T-helper 2 cell (primary cell): ENCODE measurements at regions not wholly inside any gene's neighbourhood (a gene's known extent, or its start where the extent isn't known, plus 50 kb on each side); places are given as distances from the start of the nearest gene placed in this dataset.
"Not testable (repeated sequence)": the region's sequence is repeated elsewhere in the genome, so short reads cannot be mapped to it uniquely, and the experiment has no call there.

Source experiments
- DNase-seq, 5 experiments: peaks; one replicate each; pipeline versions ENCODE4 v3.0.0 to v3.0.0-alpha.2; 2012 to 2022

DNA sequence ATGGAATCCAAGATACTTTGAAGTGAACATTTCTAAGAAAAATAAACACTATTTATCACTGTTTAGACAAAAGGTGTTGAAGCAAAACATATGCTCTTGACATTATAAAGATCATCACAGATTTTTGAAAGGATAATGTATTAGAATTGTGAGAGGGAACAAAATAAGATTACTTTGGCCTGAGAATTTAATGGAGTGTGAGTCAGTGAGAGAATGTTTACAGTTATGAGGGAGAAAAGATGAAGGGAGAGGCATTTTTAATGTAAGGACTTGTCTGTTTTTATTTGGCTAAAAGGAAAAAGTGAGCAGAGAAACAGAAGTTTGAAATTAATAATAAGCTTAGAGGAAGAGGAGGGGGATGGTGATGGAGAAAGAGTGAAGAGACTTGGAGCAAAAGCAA lies 1010.1 kb downstream of the EFNA5 start:
- no peak for DNase-seq

DNA sequence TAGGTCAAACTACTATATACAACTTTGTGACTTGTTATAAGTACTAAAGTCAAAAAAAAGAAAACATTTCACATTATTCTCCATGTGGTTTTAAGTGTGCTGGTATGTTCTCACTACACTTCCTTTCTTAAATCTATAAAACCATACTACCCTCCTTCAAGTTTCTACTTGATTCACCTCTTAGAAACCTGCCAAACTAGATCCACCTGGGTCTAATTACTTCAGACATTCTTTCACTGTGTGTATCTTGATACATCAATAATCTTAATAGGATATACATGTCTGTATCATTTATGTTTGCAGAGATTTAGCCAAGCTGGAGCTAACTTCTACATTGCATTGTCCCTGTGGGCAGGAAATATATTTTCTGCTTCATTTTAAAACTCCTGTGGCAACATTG lies 1012.6 kb downstream of the EFNA5 start:
- DNase-seq: no peak

DNA sequence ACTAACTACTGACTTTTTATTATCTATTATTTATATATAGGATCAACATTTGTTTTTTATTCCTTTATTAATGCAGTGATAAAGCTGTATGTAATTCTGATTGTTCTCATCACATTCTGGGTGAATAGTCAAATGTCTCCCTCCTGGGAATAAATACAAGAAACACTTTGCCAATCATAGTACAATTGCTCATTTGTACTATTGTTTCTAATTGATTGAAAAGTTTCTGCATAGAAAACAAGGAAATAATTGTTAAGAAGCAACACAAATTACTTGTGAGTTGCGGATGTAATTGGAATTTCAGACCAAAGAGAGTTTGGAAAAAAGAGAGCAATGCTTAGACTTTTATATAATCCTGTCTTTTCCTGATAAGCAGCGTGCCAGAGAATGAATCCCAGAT lies 1013.9 kb downstream of the EFNA5 start:
- no peak for DNase-seq

DNA sequence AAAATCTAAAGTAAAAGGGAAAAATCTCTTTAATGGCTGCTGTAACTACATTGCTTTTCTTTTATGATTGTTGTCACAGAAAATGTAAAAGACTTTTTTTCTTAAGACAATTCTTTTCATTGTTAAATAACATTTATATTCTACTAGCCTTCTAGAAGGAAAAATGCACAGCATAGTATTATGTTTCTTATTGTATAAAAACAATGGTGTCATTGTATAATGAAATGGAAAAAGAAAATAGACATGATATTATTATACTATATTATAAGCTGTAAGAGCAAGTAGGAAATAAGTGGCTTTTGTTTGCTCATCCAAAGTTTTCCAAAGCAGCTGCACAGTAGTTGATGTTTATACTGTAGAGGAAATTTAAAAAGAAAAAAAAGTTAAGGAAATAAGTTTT lies 1021.7 kb downstream of the EFNA5 start:
- DNase-seq: no peak

DNA sequence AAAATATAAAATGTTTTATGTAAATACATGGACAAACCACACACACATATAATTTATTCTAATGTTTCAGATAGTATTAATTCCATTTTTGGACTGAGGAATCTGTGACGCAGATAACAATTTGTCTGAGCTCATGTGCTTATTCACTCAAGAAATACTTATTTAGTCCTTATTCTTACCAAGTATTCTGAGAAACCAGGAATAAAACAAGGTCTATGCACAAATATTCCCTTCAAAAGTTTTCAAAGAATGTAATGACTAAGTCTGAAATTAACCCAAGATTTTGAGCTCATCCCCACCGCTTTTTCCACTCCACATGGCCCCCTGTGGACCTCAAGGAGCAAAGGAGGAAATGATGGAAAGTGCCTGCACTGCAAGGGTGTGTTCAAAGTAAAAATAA lies 1022.3 kb downstream of the EFNA5 start:
- no peak for DNase-seq

DNA sequence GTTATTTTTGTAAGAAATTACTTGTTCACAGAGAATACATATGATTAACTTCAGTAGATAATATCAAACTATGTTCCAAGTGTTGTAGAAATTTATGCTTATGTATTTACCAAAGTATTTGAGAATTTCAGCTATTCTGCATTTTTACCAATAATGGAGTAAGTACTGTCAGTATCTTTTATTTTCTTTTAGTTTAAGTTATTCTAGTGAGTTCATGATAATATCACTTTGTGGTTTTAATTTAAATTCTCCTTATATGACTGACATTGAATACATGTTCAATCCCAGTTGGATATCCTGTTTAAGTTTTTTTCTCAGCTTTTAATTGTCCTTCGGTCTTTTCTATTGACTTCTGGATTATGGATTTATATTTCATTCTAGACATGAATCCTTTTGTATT lies 1024.6 kb downstream of the EFNA5 start:
- no peak for DNase-seq

DNA sequence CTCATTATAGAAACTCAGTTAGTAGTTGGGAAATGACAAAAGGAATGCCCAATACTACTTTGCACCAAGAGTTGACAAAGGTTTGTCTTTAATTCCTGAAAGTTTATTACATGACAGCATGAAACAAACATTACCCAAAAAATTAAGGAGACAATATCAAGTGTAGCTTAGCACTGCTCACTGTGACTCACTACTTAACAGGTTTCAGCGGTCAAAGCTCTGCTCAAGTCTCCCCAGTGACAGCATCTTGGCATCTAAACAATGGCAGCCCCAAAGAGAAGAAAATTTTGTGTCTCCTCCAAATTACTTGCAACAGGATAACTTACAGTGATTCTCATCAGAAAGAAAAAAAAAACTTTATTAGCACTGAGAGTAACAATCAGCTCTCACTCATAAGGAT lies 1030.2 kb downstream of the EFNA5 start:
- DNase-seq: no peak

DNA sequence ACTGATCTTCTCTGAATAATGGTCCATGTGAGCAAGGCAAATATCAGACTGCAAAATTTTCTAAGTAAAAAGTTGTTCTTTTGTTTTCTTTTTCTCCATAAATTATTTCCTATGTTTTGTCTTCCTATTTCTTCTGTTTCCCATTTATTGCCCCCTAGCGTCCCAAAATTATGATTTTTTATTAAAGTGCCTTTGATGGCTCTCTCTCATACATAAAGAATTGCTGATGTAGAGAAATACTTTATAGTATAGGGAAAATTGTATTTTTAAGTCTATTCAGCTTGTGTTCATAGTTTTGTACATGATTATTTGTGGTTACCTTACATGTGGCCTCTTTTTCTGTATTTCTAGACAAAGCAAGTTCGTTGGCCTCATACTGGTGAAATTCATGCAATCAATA lies 1031.2 kb downstream of the EFNA5 start:
- no peak for DNase-seq

DNA sequence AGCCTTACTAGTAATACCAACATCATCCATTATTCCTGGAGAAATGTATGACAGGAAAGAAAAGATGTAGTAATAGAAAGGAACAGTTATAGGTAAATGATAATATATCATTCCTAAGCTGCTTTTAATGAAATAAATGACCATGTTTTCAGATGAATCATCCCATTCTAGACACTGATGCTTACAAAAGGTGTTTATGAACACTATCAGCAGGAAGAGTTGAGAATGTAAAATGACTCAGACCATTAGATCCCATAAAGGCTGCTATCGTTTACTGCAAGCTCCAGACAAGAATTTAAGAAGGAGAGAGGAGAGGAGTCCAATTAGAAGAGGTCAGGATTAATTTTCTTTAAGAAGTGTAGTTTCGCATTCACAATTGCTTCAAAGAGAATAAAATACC lies 1033.5 kb downstream of the EFNA5 start:
- DNase-seq: no peak

DNA sequence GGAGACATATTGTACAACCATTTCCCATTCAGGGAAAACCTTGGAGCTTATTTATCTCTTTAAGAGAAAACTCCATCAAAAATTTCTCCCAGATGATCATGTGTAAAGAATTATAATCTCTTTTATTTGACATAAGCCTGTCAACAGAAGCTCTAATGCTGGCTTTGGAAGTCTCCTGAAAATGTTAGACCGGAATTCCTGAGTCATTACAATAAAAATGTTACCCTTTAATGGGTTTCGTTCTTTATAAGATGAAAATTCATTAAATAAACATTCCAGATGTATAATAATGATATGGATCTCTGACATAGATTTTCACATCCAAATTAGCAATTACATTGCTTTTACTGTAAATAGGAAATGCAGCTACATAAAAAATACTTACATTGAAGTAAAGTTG lies 1036.4 kb downstream of the EFNA5 start:
- no peak for DNase-seq

DNA sequence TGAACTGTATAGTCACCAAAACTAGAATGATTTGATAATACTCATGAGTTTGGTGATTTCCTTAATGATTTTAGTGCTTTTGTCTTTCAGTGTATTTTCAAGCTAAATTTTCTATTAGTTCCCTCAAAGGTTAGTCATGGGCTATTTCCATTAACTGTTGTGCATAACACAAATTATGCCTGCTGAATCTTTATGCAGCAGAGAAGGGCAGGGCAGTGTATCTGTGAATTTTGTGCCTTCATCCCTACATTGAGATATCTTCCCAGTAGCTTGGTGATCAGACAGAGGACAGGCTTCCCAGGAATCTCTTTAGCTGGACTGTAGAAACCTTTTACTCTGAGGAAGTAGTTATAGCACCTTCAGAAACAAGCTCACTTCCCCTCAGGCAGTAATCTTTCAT lies 1036.9 kb downstream of the EFNA5 start:
- DNase-seq: no peak

DNA sequence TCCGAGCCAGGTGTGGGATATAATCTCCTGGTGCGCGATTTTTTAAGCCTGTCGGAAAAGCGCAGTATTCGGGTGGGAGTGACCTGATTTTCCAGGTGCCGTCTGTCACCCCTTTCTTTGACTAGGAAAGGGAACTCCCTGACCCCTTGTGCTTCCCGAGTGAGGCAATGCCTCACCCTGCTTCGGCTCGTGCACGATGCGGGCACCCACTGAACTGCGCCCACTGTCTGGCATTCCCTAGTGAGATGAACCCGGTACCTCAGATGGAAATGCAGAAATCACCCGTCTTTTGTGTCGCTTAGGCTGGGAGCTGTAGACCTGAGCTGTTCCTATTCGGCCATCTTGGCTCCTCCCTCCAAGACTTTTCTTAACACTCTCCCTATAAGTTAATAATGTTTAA lies 1042.3 kb downstream of the EFNA5 start:
- not testable (repeated sequence) for DNase-seq

DNA sequence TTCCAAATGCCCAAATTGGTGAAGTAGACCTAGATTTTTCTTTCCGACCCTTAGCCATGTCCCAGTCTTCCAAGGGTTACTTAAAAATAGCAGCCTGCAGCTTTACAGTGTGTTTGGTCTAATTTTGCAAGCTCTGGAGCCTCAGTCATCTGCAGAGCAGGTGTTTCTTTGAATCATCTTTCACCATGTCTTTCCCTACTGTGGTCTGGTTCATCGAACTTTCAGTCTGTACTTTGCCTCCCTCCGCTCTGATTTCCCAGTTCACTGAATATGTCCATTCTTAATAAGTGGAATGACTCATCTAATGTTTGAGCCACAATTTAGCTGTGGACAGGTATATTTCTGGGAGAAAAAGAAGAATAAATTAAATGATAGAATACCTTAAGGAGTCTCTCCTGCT lies 1060.7 kb downstream of the EFNA5 start:
- DNase-seq: no peak

DNA sequence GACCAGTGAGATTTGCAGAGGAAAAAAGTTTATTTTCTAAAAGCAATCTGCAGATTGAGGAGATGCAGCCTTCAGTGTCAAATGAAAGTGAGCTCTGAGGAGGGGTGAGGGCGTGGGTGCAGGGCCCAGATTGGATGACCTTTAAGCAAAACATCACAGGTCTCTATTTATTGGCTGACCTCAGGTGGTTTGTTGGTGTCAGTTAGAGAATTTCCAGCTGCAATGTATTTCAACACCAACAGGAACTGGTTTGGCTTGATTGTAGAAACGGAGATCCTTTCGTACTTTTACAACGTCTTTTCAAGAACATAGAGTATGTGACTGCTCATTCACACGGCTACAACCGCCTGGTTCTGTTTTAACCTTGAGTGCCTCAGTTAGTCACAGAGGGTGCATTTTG lies 1069.1 kb downstream of the EFNA5 start:
- no peak for DNase-seq

DNA sequence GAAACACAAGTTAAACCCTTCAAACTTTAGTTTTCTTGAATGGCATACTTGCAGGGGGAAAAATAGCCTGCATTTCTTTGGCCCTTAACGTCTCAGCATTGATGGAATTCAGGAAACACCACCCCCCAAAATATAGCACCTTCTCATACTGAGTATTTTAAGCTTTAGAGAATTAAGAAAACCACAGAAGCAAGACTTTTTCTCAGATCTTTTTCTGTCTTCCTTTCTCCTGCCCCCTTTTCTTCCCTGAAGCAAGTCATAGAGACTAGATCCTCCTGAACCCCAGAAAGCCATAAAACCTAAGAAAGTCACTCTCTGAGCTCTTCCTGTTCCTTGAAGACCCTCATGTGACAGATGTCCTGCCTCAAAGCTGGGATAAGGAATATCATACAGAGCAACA lies 1069.9 kb downstream of the EFNA5 start:
- DNase-seq: no peak

DNA sequence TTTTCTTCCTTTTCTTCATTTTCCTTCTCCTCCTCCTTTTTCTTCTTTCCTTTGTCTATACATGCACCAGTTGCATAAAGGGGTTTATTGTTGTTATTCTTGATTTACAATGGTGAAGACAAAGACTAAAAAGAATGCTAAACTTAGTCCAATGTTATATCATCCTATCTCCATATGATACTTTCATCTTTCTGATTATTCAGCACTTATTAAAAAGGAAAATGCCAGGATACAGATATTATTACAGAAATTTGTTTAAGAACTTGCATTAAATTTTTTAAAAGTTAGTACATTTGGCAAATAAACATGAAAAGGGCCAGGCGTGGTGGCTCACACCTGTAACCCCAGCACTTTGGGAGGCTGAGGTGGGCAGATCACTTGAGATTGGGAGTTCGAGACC lies 1074.9 kb downstream of the EFNA5 start:
- DNase-seq: no peak

DNA sequence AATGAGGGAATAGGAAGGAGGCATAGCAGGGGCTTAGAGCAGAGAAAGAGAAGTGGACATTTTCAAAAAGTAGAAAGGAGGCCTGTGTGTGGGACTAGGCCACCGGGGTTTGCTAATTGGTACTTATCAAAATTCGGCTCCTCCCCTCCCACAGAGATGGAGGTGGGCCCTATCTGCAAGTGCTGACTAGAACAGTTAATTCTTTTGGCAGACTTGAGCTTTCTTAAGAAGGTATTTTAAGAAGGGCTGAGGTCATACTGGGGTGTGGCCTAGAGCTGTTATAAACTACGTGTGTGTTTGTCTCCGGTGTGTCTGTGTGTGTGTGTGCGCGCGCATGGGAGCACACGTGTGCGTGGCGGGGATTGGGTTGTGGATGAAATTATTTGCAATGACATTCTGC lies 1086.5 kb downstream of the EFNA5 start:
- no peak for DNase-seq

DNA sequence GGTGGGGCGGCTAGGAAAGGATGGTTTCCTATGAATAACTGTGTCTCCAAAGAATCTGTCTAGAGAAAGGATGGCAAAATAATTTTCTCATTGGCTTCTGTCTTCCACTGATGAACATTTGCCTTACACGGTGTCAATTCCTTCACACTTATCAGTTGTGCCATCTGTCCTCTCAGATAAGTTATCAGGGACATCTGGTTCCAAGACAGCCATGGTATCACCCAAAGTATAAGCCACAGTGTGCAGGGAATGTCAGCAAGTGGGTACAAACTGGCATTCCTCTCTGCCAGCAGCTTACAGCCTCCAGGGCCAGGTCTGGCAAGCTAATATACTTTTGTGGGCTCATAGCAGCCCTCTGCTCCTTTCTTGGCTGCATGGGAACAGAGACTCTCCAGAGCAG lies 1092.0 kb downstream of the EFNA5 start:
- DNase-seq: no peak

DNA sequence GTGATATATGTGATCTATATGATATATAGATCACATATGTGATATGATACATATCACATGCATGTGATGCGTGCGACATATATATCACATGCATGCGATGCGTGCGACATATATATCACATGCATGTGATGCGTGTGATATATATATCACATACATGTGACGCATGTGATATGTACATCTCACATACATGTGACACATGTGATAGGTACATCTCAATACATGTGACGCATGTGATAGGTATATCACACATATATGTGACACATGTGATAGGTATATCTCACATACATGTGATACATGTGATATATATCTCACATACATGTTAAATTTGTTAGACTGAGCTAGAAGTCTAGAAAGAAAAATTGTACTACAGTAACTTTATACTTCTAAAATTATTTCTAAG lies 1095.9 kb downstream of the EFNA5 start:
- DNase-seq: no peak

DNA sequence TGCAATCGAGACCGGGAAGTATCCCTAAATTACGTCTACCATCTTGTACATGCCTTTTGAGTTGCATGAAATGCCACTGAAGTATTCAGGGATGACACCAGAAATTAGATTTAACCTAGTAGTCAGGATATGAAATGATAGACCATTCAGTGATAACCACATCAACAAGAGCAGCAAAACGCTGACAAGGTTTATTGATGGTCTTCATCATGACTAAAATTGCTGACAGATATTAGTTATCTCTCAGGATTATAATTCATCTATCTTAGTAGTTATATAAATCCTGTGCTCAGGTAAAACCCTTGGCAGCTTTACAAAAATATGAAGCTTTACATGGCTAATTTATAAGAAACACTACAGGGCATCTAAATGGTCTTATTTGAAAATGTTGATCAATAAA lies 1104.7 kb downstream of the EFNA5 start:
- no peak for DNase-seq

DNA sequence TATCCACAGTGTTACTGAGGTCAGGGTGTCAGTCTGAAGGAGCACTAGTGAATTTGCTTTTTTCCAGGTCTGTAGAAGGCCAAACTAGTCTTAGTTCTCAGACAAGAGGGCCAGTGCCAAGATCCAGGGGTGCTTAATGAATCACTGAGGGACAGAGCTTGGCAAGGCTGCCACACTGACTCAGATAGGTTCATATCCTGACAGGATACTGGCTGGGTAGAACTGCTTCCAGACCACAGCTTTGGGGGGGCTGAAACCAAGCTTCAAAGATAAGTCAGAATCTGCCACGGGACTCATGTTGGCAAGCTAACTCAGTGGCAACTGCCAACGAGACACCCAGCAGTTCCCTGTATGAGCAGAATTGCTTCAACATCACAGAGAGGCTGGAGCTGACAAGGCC lies 1125.4 kb downstream of the EFNA5 start:
- no peak for DNase-seq

DNA sequence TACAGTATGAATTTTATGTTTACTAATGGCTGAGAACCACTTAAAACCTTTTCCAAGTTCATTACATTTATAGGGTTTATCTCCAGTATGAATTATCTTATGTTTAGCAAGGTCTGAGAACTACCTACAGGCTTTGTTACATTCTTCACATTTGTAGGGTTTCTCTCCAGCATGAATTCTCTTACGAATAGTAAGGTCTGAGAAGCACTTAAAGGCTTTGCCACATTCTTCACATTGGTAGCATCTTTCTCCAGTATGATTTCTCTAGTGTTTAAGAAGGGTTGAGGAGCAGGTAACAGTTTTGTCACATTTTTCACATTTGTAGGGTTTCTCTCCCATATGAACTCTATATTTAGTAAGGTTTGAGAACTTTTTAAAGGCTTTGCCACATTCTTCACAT lies 1127.4 kb downstream of the EFNA5 start:
- DNase-seq: no peak

DNA sequence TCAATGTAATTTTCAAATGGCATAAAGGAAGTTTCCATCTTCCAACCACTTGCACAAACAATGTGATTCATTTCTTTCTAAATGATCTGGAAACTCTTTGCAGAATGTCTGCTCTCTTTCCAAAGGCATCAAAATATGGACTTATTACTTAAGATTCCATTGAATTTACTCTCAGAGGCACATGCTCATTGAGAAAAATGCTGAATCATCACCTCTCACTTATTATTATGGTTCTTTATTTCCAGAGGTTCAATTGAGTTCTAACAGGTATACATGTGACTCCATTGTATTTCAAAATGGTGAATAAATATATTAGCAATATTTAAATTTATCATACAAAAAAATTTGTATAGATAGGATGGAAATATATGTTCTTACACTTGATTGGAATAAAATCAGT lies 1140.6 kb downstream of the EFNA5 start:
- DNase-seq: no peak

DNA sequence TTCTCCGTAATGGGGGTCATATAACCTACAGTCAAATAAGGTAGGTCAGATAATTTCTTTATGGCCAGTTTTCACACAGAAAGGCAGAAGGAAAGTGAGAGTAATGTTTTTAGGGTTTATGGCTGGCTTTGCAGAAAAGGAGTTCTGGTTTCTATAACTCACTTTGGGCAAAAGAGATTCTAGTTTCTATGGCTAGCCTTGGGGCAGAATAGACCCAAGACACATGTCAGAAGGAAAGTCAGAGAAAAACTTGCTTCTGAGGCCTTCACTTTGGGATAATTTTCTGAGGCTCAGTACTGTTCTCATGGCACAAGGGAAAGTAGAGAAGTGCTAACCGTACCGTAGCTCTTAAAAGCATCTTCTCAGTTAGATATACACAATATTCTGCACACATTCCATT lies 1145.3 kb downstream of the EFNA5 start:
- no peak for DNase-seq

DNA sequence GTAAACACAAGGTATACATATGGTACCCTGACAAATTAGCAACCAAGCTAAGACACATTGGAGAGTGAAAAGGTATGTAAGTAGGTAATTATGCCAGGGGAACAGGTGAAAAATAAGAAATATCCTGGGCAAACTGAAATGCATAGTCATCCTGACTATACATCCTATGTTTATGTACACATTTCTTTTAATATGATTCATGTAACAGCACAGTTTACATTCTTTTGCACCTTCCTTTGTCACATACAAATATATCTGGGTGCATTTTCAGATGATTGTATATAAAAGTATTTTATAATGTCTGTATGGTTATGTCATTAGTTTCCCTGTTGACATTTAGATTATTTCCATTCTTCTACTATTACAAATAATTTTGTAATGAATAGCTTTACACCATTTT lies 1146.9 kb downstream of the EFNA5 start:
- no peak for DNase-seq

DNA sequence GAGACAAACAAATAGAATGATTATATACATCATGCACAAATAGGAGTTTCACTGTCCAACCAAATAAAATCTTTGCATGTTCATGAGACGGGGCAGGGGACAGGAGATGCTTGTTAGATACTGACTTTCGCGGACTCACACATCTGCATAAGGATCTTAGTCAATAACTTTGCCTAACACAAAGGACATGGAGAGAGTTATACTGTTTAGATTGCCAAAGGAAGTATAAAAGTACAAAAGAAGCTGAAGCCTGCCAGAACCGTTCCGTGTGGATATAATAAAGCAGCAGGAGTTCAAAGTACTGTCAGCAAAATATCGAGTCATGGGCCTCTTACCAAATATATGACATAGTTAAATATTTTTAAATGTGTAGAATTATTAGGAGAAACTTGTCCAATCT lies 1148.4 kb downstream of the EFNA5 start:
- DNase-seq: no peak
